ENCODE measurements at regions not wholly inside any gene's neighbourhood (a gene's known extent, or its start where the extent isn't known, plus 50 kb on each side); places are given as distances from the start of the nearest gene placed in this dataset.

- Histone ChIP-seq H3K27me3 (replicated peaks) (no peaks in the 10 kb centered on the region), H3K27ac (no peak overlapping the region), H3K36me3 (replicated peaks) (no peaks in the 10 kb centered on the region), H3K4me3 (ENCODE audit: low read depth, low read length) (no peak overlapping the region)
- TF ChIP-seq, protein P1, sequence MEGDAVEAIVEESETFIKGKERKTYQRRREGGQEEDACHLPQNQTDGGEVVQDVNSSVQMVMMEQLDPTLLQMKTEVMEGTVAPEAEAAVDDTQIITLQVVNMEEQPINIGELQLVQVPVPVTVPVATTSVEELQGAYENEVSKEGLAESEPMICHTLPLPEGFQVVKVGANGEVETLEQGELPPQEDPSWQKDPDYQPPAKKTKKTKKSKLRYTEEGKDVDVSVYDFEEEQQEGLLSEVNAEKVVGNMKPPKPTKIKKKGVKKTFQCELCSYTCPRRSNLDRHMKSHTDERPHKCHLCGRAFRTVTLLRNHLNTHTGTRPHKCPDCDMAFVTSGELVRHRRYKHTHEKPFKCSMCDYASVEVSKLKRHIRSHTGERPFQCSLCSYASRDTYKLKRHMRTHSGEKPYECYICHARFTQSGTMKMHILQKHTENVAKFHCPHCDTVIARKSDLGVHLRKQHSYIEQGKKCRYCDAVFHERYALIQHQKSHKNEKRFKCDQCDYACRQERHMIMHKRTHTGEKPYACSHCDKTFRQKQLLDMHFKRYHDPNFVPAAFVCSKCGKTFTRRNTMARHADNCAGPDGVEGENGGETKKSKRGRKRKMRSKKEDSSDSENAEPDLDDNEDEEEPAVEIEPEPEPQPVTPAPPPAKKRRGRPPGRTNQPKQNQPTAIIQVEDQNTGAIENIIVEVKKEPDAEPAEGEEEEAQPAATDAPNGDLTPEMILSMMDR (IDR thresholded peaks at IDR 0.05; ENCODE audit: low read depth, low read length, missing control alignments), result no peak
- no peak for DNase-seq
- in situ Hi-C loops (cut with HindIII; ENCODE audit: low pct_ligation_motif_present, low sequenced_read_pairs), result no loop called here
Observed at GRCh38 chr6:163757520-163757919, 343.0 kb downstream of the QKI start.

GRCh38 chr6:163756079-163756478, 341.6 kb downstream of the QKI start:
- no peaks in the 10 kb centered on the region for H3K27me3 ChIP-seq (replicated peaks)
- TF ChIP-seq, protein P1 (IDR thresholded peaks at IDR 0.05; ENCODE audit: low read depth, low read length, missing control alignments), result no peak
- in situ Hi-C loops (cut with HindIII; ENCODE audit: low pct_ligation_motif_present, low sequenced_read_pairs), result no loop called here
- no peaks in the 10 kb centered on the region for H3K36me3 ChIP-seq (replicated peaks)
- DNase-seq, result no peak
- H3K4me3 ChIP-seq (ENCODE audit: low read depth, low read length), result no peak overlapping the region
- no peak overlapping the region for H3K27ac ChIP-seq

GRCh38 chr6:163754866-163755265, 340.3 kb downstream of the QKI start:
- Histone ChIP-seq H3K27me3 (replicated peaks) (no peaks in the 10 kb centered on the region), H3K4me3 (ENCODE audit: low read depth, low read length) (no peak overlapping the region), H3K36me3 (replicated peaks) (no peaks in the 10 kb centered on the region), H3K27ac (no peak overlapping the region)
- TF ChIP-seq, protein P1 (IDR thresholded peaks at IDR 0.05; ENCODE audit: low read depth, low read length, missing control alignments), result no peak
- in situ Hi-C loops (cut with HindIII; ENCODE audit: low pct_ligation_motif_present, low sequenced_read_pairs), result no loop called here
- no peak for DNase-seq

DNA sequence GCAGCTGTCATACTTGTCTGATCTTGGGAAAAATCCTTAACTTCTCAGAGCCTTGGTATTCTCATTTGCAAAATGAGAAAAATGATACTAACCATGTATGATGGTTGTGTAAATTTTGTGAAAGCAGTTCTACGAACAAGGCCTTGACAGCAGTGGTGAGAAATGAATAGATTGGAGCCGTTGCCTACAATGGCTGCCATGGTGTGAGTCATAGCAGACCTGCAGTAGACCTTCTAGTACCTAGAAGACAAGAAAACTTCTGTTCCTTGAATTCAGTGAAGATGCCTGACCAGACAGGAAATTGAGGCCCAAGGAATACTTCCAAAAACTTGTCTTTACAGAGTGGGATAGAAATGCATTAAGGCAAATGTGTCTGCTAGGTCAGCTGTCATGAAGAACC, 338.9 kb downstream of the QKI start:
- Histone ChIP-seq H3K27ac (no peak overlapping the region), H3K36me3 (replicated peaks) (no peaks in the 10 kb centered on the region), H3K4me3 (ENCODE audit: low read depth, low read length) (no peak overlapping the region), H3K27me3 (replicated peaks) (peaks cover 3% of the 10 kb centered on the region)
- TF ChIP-seq, protein P1 (IDR thresholded peaks at IDR 0.05; ENCODE audit: low read depth, low read length, missing control alignments), result no peak
- in situ Hi-C loops (cut with HindIII; ENCODE audit: low pct_ligation_motif_present, low sequenced_read_pairs), result no loop called here
- DNase-seq, result no peak

DNA sequence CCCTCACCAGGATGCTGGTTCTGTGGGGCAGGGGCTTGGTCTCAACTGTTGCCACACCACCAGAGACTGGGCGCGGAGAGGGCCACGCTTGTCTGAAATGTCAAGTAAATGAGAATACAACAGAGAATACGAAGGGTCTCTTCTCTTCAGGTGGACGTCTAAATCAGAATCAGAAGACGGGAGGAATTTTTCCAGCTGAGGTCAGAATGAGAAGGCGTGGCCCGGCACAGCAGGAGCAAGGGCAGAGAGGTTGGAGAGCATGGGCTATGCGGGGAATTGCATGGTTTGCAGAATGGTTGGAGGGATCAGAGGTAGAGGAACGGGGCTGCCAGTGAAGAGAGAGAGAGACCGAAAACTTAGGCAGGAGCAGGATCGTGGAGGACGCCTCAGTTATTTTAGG, 337.9 kb downstream of the QKI start:
- Histone ChIP-seq H3K27ac (no peak overlapping the region), H3K4me3 (ENCODE audit: low read depth, low read length) (no peak overlapping the region), H3K36me3 (replicated peaks) (no peaks in the 10 kb centered on the region), H3K27me3 (replicated peaks) (peaks cover 3% of the 10 kb centered on the region)
- TF ChIP-seq, protein P1 (IDR thresholded peaks at IDR 0.05; ENCODE audit: low read depth, low read length, missing control alignments), result no peak
- in situ Hi-C loops (cut with HindIII; ENCODE audit: low pct_ligation_motif_present, low sequenced_read_pairs), result no loop called here
- DNase-seq, result no peak

GRCh38 chr6:163751032-163751525, 336.6 kb downstream of the QKI start:
- no peaks in the 10 kb centered on the region for H3K36me3 ChIP-seq (replicated peaks)
- in situ Hi-C loops (cut with HindIII; ENCODE audit: low pct_ligation_motif_present, low sequenced_read_pairs), result no loop called here
- H3K27ac ChIP-seq, result no peak overlapping the region
- no peak overlapping the region for H3K4me3 ChIP-seq (ENCODE audit: low read depth, low read length)
- TF ChIP-seq, protein P1 (IDR thresholded peaks at IDR 0.05; ENCODE audit: low read depth, low read length, missing control alignments), result no peak
- peaks cover 3% of the 10 kb centered on the region for H3K27me3 ChIP-seq (replicated peaks)
- DNase-seq, result no peak

All from brain microvascular endothelial cell (primary cell).